Adrenal gland (tissue), 5 donors: ENCODE measurements at regions not wholly inside any gene's neighbourhood (a gene's known extent, or its start where the extent isn't known, plus 50 kb on each side); places are given as distances from the start of the nearest gene placed in this dataset.

Experiments
- POLR2A ChIP-seq, 2 donors: fragments of 450-650 bp; IDR thresholded peaks; one replicate each; pipeline ENCODE4 v1.6.1; 2017; ENCODE audit warnings: antibody characterized with exemption in 2 of 2, mild to moderate bottlenecking in 2 of 2, moderate library complexity in 1 of 2
- TF ChIP-seq, protein P1 (sequence below), 6 experiments: fragments of 450-650 bp in 4 of 6; fragments of 200-600 bp in 2 of 6; sonication (generic) in 1 of 6; IDR thresholded peaks; 1 replicate in 5 of 6; 2 replicates in 1 of 6; pipeline versions ENCODE4 v1.5.1 to v1.8.0; 2016 to 2021; ENCODE audit warnings: antibody characterized with exemption in 6 of 6, mild to moderate bottlenecking in 2 of 6, moderate library complexity in 1 of 6
- donor health status: DM: no; HTN: no; CAD: no.

GRCh38 chr15:69666921-69667811 lies 214.5 kb downstream of the RPLP1 start:
- TF ChIP-seq, protein P1, sequence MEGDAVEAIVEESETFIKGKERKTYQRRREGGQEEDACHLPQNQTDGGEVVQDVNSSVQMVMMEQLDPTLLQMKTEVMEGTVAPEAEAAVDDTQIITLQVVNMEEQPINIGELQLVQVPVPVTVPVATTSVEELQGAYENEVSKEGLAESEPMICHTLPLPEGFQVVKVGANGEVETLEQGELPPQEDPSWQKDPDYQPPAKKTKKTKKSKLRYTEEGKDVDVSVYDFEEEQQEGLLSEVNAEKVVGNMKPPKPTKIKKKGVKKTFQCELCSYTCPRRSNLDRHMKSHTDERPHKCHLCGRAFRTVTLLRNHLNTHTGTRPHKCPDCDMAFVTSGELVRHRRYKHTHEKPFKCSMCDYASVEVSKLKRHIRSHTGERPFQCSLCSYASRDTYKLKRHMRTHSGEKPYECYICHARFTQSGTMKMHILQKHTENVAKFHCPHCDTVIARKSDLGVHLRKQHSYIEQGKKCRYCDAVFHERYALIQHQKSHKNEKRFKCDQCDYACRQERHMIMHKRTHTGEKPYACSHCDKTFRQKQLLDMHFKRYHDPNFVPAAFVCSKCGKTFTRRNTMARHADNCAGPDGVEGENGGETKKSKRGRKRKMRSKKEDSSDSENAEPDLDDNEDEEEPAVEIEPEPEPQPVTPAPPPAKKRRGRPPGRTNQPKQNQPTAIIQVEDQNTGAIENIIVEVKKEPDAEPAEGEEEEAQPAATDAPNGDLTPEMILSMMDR (IDR thresholded peaks at IDR 0.05) = no peak
- no peak for TF ChIP-seq POLR2A (IDR thresholded peaks at IDR 0.05)
